Transverse colon (tissue), 4 donors: ENCODE measurements at regions not wholly inside any gene's neighbourhood (a gene's known extent, or its start where the extent isn't known, plus 50 kb on each side); places are given as distances from the start of the nearest gene placed in this dataset.

Experiments used
- DNase-seq: peaks from one replicate; pipeline ENCODE4 v3.0.0-alpha.2; 2019
- H3K27ac ChIP-seq, 4 donors: fragments of 200-600 bp; sonication (generic); 2 replicates each; pipeline ENCODE4 v1.5.1; 2016 to 2018; ENCODE audit warnings: inconsistent platforms in 4 of 4
- H3K27me3 ChIP-seq: fragments of 200-600 bp; sonication (generic); 2 replicates; pipeline ENCODE4 v1.5.1; 2017; ENCODE audit warnings: inconsistent platforms
- H3K36me3 ChIP-seq, 4 donors: fragments of 200-600 bp; sonication (generic); 2 replicates each; pipeline ENCODE4 v1.5.1; 2017 to 2019; ENCODE audit warnings: inconsistent platforms in 4 of 4
- H3K4me1 ChIP-seq, 4 donors: fragments of 200-600 bp; sonication (generic); 2 replicates each; pipeline ENCODE4 v1.5.1; 2017 to 2020; ENCODE audit warnings: inconsistent platforms in 4 of 4
- H3K4me3 ChIP-seq, 4 donors: fragments of 200-600 bp; sonication (generic); 1 replicate in 1 of 4; 2 replicates in 3 of 4; pipeline versions ENCODE4 v1.5.1 to v1.6.1; 2017 to 2019; ENCODE audit warnings: inconsistent platforms in 4 of 4
- H3K9me3 ChIP-seq, 2 donors: fragments of 200-600 bp; sonication (generic); 2 replicates each; pipeline ENCODE4 v1.5.1; 2017 to 2019; ENCODE audit warnings: inconsistent platforms in 2 of 2
- CTCF ChIP-seq, 5 experiments: fragments of 200-600 bp in 3 of 5; fragments of 450-650 bp in 2 of 5; sonication (generic) in 3 of 5; IDR thresholded peaks; 1 replicate in 2 of 5; 2 replicates in 3 of 5; pipeline ENCODE4 v1.5.1; 2016 to 2017; ENCODE audit warnings: antibody characterized with exemption in 5 of 5, inconsistent platforms in 3 of 5, mild to moderate bottlenecking in 2 of 5, moderate library complexity in 1 of 5
- EP300 ChIP-seq: sonication (generic); formaldehyde crosslinking; IDR thresholded peaks from one replicate; pipeline ENCODE4 v1.6.1; 2017; ENCODE audit warnings: antibody characterized with exemption, low read depth
- POLR2A ChIP-seq: fragments of 450-650 bp; IDR thresholded peaks from one replicate; pipeline ENCODE4 v1.6.1; 2016; ENCODE audit warnings: antibody characterized with exemption, mild to moderate bottlenecking, moderate library complexity
- POLR2AphosphoS5 ChIP-seq, 3 donors: sonication (generic); formaldehyde crosslinking; IDR thresholded peaks; one replicate each; pipeline ENCODE4 v1.6.1; 2016; ENCODE audit warnings: antibody characterized with exemption in 3 of 3
- WGBS, 2 donors: methylation state at CpG; one replicate each; pipeline ENCODE4 v1.1.5; 2018; ENCODE audit warnings: low coverage in 1 of 2; 5-methylcytosine and 5-hydroxymethylcytosine counted together
- in situ Hi-C, 4 donors: fragments of 200-750 bp; cut with MboI; loops; one replicate each; pipeline versions ENCODE4 v1.15.0 to v1.15.1; 2017; ENCODE audit warnings: low sequenced_read_pairs in 3 of 4, low pct_ligation_motif_present in 1 of 4, low pct_unique_long_range_greater_than_20kb in 1 of 4
- intact Hi-C: fragments of 100-400 bp; cut with DNase I; formaldehyde crosslinking; loops from one replicate; pipeline ENCODE4 v1.15.1; 2023; ENCODE audit warnings: low total_unique reads

- no peaks in the 10 kb centered on the region for H3K36me3 ChIP-seq
- DNase-seq, result no peak
- no peaks in the 10 kb centered on the region for H3K9me3 ChIP-seq
- WGBS, 2 donors, result 31 to 57% methylated on average over 7 to 12 of the region's 12 CpGs
- H3K27me3 ChIP-seq, result no peaks in the 10 kb centered on the region
- no peak overlapping the region for H3K4me3 ChIP-seq
- in situ Hi-C loops, result no loop called here
- intact Hi-C loops, result no loop called here
- no peak overlapping the region for H3K27ac ChIP-seq
- H3K4me1 ChIP-seq, result peaks cover 0 to 8% (median 0%) of the 10 kb centered on the region in 4 donors
- TF ChIP-seq EP300 (no peak), POLR2AphosphoS5 (IDR thresholded peaks at IDR 0.05) (no peak), POLR2A (no peak)
Measured at GRCh38 chr13:112177450-112178288, 110.7 kb downstream of the SOX1 start.

- TF ChIP-seq CTCF (IDR thresholded peaks at IDR 0.05), result no peak
- no peak for TF ChIP-seq EP300
- no peak for TF ChIP-seq POLR2AphosphoS5 (IDR thresholded peaks at IDR 0.05)
- no peak for TF ChIP-seq POLR2A
- Histone ChIP-seq H3K4me3 (no peak overlapping the region), H3K36me3 (no peaks in the 10 kb centered on the region), H3K9me3 (no peaks in the 10 kb centered on the region), H3K27ac (no peak overlapping the region), H3K27me3 (no peaks in the 10 kb centered on the region), H3K4me1 (peaks cover 0 to 8% (median 0%) of the 10 kb centered on the region in 4 donors)
- WGBS, 2 donors, result 86 to 100% methylated on average over 2 to 5 of the region's 5 CpGs
- intact Hi-C loops (no loop called here), in situ Hi-C loops (no loop called here)
- DNase-seq, result no peak
Measured at GRCh38 chr13:112178769-112179168, 111.8 kb downstream of the SOX1 start.

DNA sequence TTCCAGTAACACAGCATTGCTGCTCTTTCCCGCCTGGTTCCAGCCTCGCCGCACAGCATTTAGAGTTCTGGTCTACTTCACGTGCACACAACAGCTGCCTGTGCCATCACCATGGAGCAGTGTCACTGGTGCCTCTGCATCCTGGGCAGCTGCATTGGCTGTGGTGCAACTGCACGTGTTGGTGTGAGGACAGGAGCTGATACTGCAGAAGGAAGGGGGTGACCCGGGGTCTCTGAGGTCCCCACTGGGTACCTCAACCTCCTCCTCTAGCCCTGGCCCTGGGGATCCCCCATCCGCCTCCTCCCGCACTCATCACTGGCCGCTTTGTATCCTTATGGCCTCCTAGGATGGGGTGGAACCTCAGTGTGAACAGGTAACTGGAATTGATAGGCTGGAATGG is 112.5 kb downstream of the SOX1 start:
- in situ Hi-C loops, result no loop called here
- intact Hi-C loops, result no loop called here
- 85 to 100% methylated on average over 1 to 9 of the region's 9 CpGs for WGBS, 2 donors

GRCh38 chr13:112179995-112180394 is 113.0 kb downstream of the SOX1 start:
- H3K27me3 ChIP-seq, result no peaks in the 10 kb centered on the region
- in situ Hi-C loops, result no loop called here
- no peaks in the 10 kb centered on the region for H3K36me3 ChIP-seq
- no peak for TF ChIP-seq POLR2A
- no peak for TF ChIP-seq CTCF (IDR thresholded peaks at IDR 0.05)
- no peak for TF ChIP-seq EP300
- no peak for TF ChIP-seq POLR2AphosphoS5 (IDR thresholded peaks at IDR 0.05)
- WGBS, 2 donors, result 84% methylated on average over 12 of the region's 12 CpGs; no CpG with 5 or more reads in 1 of the 2 donors
- no peak overlapping the region for H3K4me3 ChIP-seq
- H3K27ac ChIP-seq, result no peak overlapping the region
- DNase-seq, result no peak
- no peaks in the 10 kb centered on the region for H3K9me3 ChIP-seq
- peaks cover 0 to 8% (median 0%) of the 10 kb centered on the region in 4 donors for H3K4me1 ChIP-seq
- intact Hi-C loops, result no loop called here

More for the DNA sequence above, 112.5 kb downstream of the SOX1 start:
- H3K36me3 ChIP-seq, result no peaks in the 10 kb centered on the region
- H3K9me3 ChIP-seq, result no peaks in the 10 kb centered on the region
- no peaks in the 10 kb centered on the region for H3K27me3 ChIP-seq
- H3K4me1 ChIP-seq, result peaks cover 0 to 8% (median 0%) of the 10 kb centered on the region in 4 donors
- no peak overlapping the region for H3K27ac ChIP-seq
- no peak for TF ChIP-seq EP300
- no peak for TF ChIP-seq CTCF (IDR thresholded peaks at IDR 0.05)
- no peak for TF ChIP-seq POLR2AphosphoS5 (IDR thresholded peaks at IDR 0.05)
- no peak for TF ChIP-seq POLR2A
- no peak for DNase-seq
- no peak overlapping the region for H3K4me3 ChIP-seq
